HCT116 (cell line): ENCODE measurements at regions not wholly inside any gene's neighbourhood (a gene's known extent, or its start where the extent isn't known, plus 50 kb on each side); places are given as distances from the start of the nearest gene placed in this dataset.

Experiments
- ATAC-seq: fragments of 200-7000 bp; cut with Tn5 transposase; 2 replicates; pipeline ENCODE4 v1.9.1; 2020; ENCODE audit warnings: mild to moderate bottlenecking, moderate library complexity
- BruUV-seq: library from RNA; stranded (reverse); fragments of 400-500 nt; replicated peaks from 2 replicates; lab custom pipeline; 2021; lab: Mats Ljungman, UMichigan
- CTCF ChIA-PET: fragments of 300-600 bp; sonication (Branson Sonifier 250); formaldehyde crosslinking; loops from one replicate; lab custom pipeline; 2021; ENCODE audit warnings: antibody characterized with exemption; lab: Charles Lee
- POLR2A ChIA-PET: fragments of 300-600, 350-600 bp; sonication (Branson Sonifier 250); formaldehyde crosslinking; loops from one replicate; lab custom pipeline; 2021; ENCODE audit warnings: antibody characterized with exemption; lab: Charles Lee
- RAD21 ChIA-PET, 2 experiments: fragments of 300-600 bp; sonication (Branson Sonifier 250); formaldehyde crosslinking; loops; one replicate each; lab custom pipeline; 2023; ENCODE audit warnings: low total read pairs in 2 of 2; ENCODE audit not compliant: uncharacterized antibody in 2 of 2, unreplicated experiment in 2 of 2, low non-redundant PET in 1 of 2; lab: Charles Lee
- DNase-seq: peaks from one replicate; pipeline ENCODE4 v3.0.0-alpha.2; 2010; ENCODE audit warnings: low read depth, low spot score
- H2AFZ ChIP-seq: fragments of 200-600 bp; shearing (Covaris generic), sonication (generic); 2 replicates; pipeline ENCODE4 v1.6.1; 2017; ENCODE audit warnings: low read depth, mixed run types, mixed read lengths, antibody characterized with exemption, low read length; ENCODE audit not compliant: poor library complexity, severe bottlenecking
- H3K27ac ChIP-seq: 2 replicates; pipeline ENCODE4 v1.5.1; 2012; ENCODE audit warnings: low read depth, low read length
- H3K27me3 ChIP-seq: fragments of 200-600 bp; sonication (generic); 2 replicates; pipeline ENCODE4 v1.6.1; 2016; ENCODE audit warnings: mixed run types, low read length, mixed read lengths; ENCODE audit not compliant: insufficient read depth
- H3K36me3 ChIP-seq, 2 experiments: fragments of 200-500 bp in 1 of 2; fragments of 200-600 bp in 1 of 2; sonication (Bioruptor generic) in 1 of 2; sonication (generic) in 1 of 2; 2 replicates each; pipeline versions ENCODE4 v1.5.1 to v1.6.1; 2014 to 2016; ENCODE audit warnings: low read length in 2 of 2, inconsistent platforms in 1 of 2, mixed read lengths in 1 of 2, mixed run types in 1 of 2; ENCODE audit not compliant: insufficient read depth in 2 of 2, control insufficient read depth in 1 of 2
- H3K4me1 ChIP-seq, 2 experiments: fragments of 200-600 bp in 1 of 2; sonication (generic) in 1 of 2; 2 replicates each; pipeline versions ENCODE4 v1.5.1 to v1.6.1; 2012 to 2017; ENCODE audit warnings: low read length in 2 of 2, inconsistent platforms in 1 of 2, mild to moderate bottlenecking in 1 of 2, mixed read lengths in 1 of 2, mixed run types in 1 of 2, moderate library complexity in 1 of 2; ENCODE audit not compliant: insufficient read depth in 2 of 2, control insufficient read depth in 1 of 2
- H3K4me2 ChIP-seq: fragments of 200-600 bp; sonication (generic); 2 replicates; pipeline ENCODE4 v1.6.1; 2017; ENCODE audit warnings: mixed run types, low read length, mixed read lengths
- H3K4me3 ChIP-seq, 2 experiments: fragments of 200-600 bp in 1 of 2; sonication (generic) in 1 of 2; replicated peaks in 1 of 2; 2 replicates each; pipeline ENCODE4 v1.5.1; 2011 to 2016; ENCODE audit warnings: low read length in 2 of 2, control low read depth in 1 of 2, low read depth in 1 of 2, mild to moderate bottlenecking in 1 of 2, mixed read lengths in 1 of 2, mixed run types in 1 of 2
- H3K79me2 ChIP-seq: fragments of 200-600 bp; sonication (generic); 2 replicates; pipeline ENCODE4 v1.6.1; 2017; ENCODE audit warnings: mild to moderate bottlenecking, mixed run types, low read length, moderate library complexity, mixed read lengths; ENCODE audit not compliant: insufficient read depth
- H3K9ac ChIP-seq: fragments of 200-600 bp; sonication (generic); 2 replicates; pipeline ENCODE4 v1.6.1; 2016; ENCODE audit warnings: low read length, mixed read lengths
- H3K9me2 ChIP-seq: fragments of 200-600 bp; sonication (generic), shearing (Covaris generic); 2 replicates; pipeline ENCODE4 v1.6.1; 2017; ENCODE audit warnings: mixed run types, mild to moderate bottlenecking, moderate library complexity; ENCODE audit not compliant: insufficient read depth
- H3K9me3 ChIP-seq, 2 experiments: fragments of 200-500 bp in 1 of 2; fragments of 200-600 bp in 1 of 2; sonication (Bioruptor generic) in 1 of 2; sonication (generic) in 1 of 2; 2 replicates each; pipeline ENCODE4 v1.6.1; 2014 to 2017; ENCODE audit warnings: low read length in 2 of 2, mixed read lengths in 2 of 2, inconsistent platforms in 1 of 2, low read depth in 1 of 2, mild to moderate bottlenecking in 1 of 2, mixed run types in 1 of 2, moderate library complexity in 1 of 2; ENCODE audit not compliant: control insufficient read depth in 1 of 2, insufficient read depth in 1 of 2
- H4K20me1 ChIP-seq: fragments of 200-600 bp; sonication (generic), shearing (Covaris generic); 2 replicates; pipeline ENCODE4 v1.6.1; 2017; ENCODE audit warnings: mixed run types, mild to moderate bottlenecking, moderate library complexity; ENCODE audit not compliant: insufficient read depth
- CBX3 ChIP-seq: IDR thresholded peaks from 2 replicates; pipeline ENCODE4 v1.6.1; 2012; ENCODE audit warnings: low read depth
- CEBPB ChIP-seq: IDR thresholded peaks from 2 replicates; pipeline ENCODE4 v1.6.1; 2012; ENCODE audit warnings: low read depth
- EGR1 ChIP-seq: IDR thresholded peaks from 2 replicates; pipeline ENCODE4 v1.6.1; 2012; ENCODE audit warnings: low read depth
- ELF1 ChIP-seq: IDR thresholded peaks from 2 replicates; pipeline ENCODE4 v1.6.1; 2012; ENCODE audit warnings: low read depth, borderline replicate concordance
- EZH2 ChIP-seq: fragments of 200-600 bp; sonication (generic); IDR thresholded peaks from 2 replicates; pipeline ENCODE4 v1.6.1; 2017; ENCODE audit warnings: antibody characterized with exemption, mixed run types
- EZH2phosphoT487 ChIP-seq: fragments of 200-600 bp; IDR thresholded peaks from 2 replicates; pipeline ENCODE4 v1.6.1; 2018; ENCODE audit warnings: antibody characterized with exemption, borderline replicate concordance
- FOSL1 ChIP-seq: IDR thresholded peaks from 2 replicates; pipeline ENCODE4 v1.6.1; 2012; ENCODE audit warnings: low read depth
- JUND ChIP-seq: IDR thresholded peaks from 2 replicates; pipeline ENCODE4 v1.6.1; 2012
- POLR2A ChIP-seq: IDR thresholded peaks from 2 replicates; pipeline ENCODE4 v1.7.0; 2011; ENCODE audit warnings: borderline replicate concordance; ENCODE audit not compliant: insufficient read depth, insufficient read length; ENCODE audit errors: extremely low read depth
- POLR2AphosphoS5 ChIP-seq: IDR thresholded peaks from 2 replicates; pipeline ENCODE4 v1.6.1; 2011; ENCODE audit warnings: mild to moderate bottlenecking, low read depth, low read length, moderate library complexity
- SIN3A ChIP-seq: IDR thresholded peaks from 2 replicates; pipeline ENCODE4 v1.6.1; 2012; ENCODE audit warnings: low read depth
- SP1 ChIP-seq: IDR thresholded peaks from 2 replicates; pipeline ENCODE4 v1.6.1; 2012; ENCODE audit warnings: low read depth
- SRF ChIP-seq: IDR thresholded peaks from 2 replicates; pipeline ENCODE4 v1.6.1; 2012; ENCODE audit warnings: low read depth
- YY1 ChIP-seq: IDR thresholded peaks from 2 replicates; pipeline ENCODE4 v1.6.1; 2011; ENCODE audit warnings: low read length, low read depth, moderate library complexity, mild to moderate bottlenecking; ENCODE audit not compliant: insufficient replicate concordance; ENCODE audit errors: extremely low read depth
- ZNF274 ChIP-seq: fragments of 200-500 bp; sonication (Bioruptor generic); IDR thresholded peaks from 2 replicates; pipeline ENCODE4 v1.6.1; 2014; ENCODE audit warnings: mild to moderate bottlenecking, low read depth, low read length, inconsistent platforms
- intact Hi-C: fragments of 100-400 bp; cut with micrococcal nuclease; formaldehyde crosslinking; loops from 2 replicates; pipeline ENCODE4 v1.10.0; 2022
- TF ChIP-seq, protein P1 (sequence below), 3 experiments: fragments of 200-600 bp in 1 of 3; sonication (generic) in 1 of 3; IDR thresholded peaks in 2 of 3; conservative IDR thresholded peaks in 1 of 3; 2 replicates each; pipeline ENCODE4 v1.5.1; 2012 to 2017; ENCODE audit warnings: low read depth in 2 of 3, low read length in 2 of 3, antibody characterized with exemption in 1 of 3, borderline replicate concordance in 1 of 3, control low read depth in 1 of 3, mild to moderate bottlenecking in 1 of 3, mixed read lengths in 1 of 3, mixed run types in 1 of 3, moderate library complexity in 1 of 3; ENCODE audit not compliant: insufficient read depth in 1 of 3
- TF ChIP-seq, protein P2 (sequence below): IDR thresholded peaks from 2 replicates; pipeline ENCODE4 v1.6.1; 2011; ENCODE audit warnings: mild to moderate bottlenecking, low read length, moderate library complexity; ENCODE audit not compliant: insufficient replicate concordance; ENCODE audit errors: extremely low read depth
- TF ChIP-seq, protein P3 (sequence below): IDR thresholded peaks from 2 replicates; pipeline ENCODE4 v1.6.1; 2012

DNA sequence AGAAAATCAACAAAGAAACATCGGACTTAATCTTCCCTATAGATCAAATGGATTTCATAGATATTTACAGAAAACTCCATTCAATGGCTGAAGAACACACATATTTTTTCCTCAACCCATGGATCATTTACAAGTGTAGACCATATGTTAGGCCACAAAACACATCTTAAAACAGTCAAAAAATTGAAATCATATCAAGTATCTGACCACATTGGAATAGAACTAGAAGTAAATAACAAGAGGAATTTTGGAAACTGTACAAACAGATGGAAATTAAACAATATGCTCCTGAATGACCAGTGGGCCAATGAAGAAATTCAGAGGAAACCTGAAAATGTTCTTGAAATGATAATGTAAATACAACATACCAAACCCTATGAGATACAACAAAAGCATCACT is 323.1 kb upstream of the GPR149 start:
- Histone ChIP-seq H3K27me3 (no peaks in the 10 kb centered on the region), H3K27ac (no peak overlapping the region), H3K79me2 (no peaks in the 10 kb centered on the region), H3K9me2 (no peaks in the 10 kb centered on the region), H3K9ac (no peak overlapping the region), H3K4me1 (no peaks in the 10 kb centered on the region), H2AFZ (no peak overlapping the region), H3K36me3 (no peaks in the 10 kb centered on the region), H3K4me2 (no peak overlapping the region), H3K9me3 (no peaks in the 10 kb centered on the region), H3K4me3 (no peak overlapping the region), H4K20me1 (no peaks in the 10 kb centered on the region)
- intact Hi-C loops, result no loop called here
- no TSS peak for BruUV-seq
- ATAC-seq (no peak), DNase-seq (no peak)
- POLR2A ChIA-PET, result no interaction called here
- TF ChIP-seq, protein P1, sequence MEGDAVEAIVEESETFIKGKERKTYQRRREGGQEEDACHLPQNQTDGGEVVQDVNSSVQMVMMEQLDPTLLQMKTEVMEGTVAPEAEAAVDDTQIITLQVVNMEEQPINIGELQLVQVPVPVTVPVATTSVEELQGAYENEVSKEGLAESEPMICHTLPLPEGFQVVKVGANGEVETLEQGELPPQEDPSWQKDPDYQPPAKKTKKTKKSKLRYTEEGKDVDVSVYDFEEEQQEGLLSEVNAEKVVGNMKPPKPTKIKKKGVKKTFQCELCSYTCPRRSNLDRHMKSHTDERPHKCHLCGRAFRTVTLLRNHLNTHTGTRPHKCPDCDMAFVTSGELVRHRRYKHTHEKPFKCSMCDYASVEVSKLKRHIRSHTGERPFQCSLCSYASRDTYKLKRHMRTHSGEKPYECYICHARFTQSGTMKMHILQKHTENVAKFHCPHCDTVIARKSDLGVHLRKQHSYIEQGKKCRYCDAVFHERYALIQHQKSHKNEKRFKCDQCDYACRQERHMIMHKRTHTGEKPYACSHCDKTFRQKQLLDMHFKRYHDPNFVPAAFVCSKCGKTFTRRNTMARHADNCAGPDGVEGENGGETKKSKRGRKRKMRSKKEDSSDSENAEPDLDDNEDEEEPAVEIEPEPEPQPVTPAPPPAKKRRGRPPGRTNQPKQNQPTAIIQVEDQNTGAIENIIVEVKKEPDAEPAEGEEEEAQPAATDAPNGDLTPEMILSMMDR (IDR thresholded peaks at IDR 0.05 in 2 of 3, conservative IDR thresholded peaks at IDR 0.05 in 1 of 3; ENCODE audit: borderline replicate concordance in 1 of 3, insufficient read depth in 1 of 3, low read depth in 2 of 3, low read length in 2 of 3), result no peak
- no peak for TF ChIP-seq ZNF274
- TF ChIP-seq SIN3A, result no peak
- TF ChIP-seq CEBPB, result no peak
- no peak for TF ChIP-seq POLR2A
- no peak for TF ChIP-seq FOSL1
- no peak for TF ChIP-seq POLR2AphosphoS5
- TF ChIP-seq SRF, result no peak
- TF ChIP-seq EZH2, result no peak
- TF ChIP-seq YY1, result no peak
- no peak for TF ChIP-seq JUND
- TF ChIP-seq EZH2phosphoT487, result no peak
- TF ChIP-seq, protein P2, sequence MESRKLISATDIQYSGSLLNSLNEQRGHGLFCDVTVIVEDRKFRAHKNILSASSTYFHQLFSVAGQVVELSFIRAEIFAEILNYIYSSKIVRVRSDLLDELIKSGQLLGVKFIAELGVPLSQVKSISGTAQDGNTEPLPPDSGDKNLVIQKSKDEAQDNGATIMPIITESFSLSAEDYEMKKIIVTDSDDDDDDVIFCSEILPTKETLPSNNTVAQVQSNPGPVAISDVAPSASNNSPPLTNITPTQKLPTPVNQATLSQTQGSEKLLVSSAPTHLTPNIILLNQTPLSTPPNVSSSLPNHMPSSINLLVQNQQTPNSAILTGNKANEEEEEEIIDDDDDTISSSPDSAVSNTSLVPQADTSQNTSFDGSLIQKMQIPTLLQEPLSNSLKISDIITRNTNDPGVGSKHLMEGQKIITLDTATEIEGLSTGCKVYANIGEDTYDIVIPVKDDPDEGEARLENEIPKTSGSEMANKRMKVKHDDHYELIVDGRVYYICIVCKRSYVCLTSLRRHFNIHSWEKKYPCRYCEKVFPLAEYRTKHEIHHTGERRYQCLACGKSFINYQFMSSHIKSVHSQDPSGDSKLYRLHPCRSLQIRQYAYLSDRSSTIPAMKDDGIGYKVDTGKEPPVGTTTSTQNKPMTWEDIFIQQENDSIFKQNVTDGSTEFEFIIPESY, result no peak
- TF ChIP-seq EGR1, result no peak
- TF ChIP-seq, protein P3, sequence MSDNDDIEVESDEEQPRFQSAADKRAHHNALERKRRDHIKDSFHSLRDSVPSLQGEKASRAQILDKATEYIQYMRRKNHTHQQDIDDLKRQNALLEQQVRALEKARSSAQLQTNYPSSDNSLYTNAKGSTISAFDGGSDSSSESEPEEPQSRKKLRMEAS, result no peak
- no peak for TF ChIP-seq SP1
- TF ChIP-seq CBX3, result no peak
- no peak for TF ChIP-seq ELF1
- RAD21 ChIA-PET, result no interaction called here
- CTCF ChIA-PET, result no interaction called here
